Lower leg skin (tissue), 3 donors: ENCODE measurements at regions not wholly inside any gene's neighbourhood (a gene's known extent, or its start where the extent isn't known, plus 50 kb on each side); places are given as distances from the start of the nearest gene placed in this dataset.

Source experiments
- CTCF ChIP-seq, 3 donors: fragments of 450-650 bp; IDR thresholded peaks; one replicate each; pipeline ENCODE4 v1.5.1; 2016; ENCODE audit warnings: antibody characterized with exemption in 3 of 3, mild to moderate bottlenecking in 3 of 3, moderate library complexity in 2 of 3
- POLR2A ChIP-seq, 2 donors: fragments of 450-650 bp; IDR thresholded peaks; one replicate each; pipeline ENCODE4 v1.6.1; 2016 to 2017; ENCODE audit warnings: antibody characterized with exemption in 2 of 2, mild to moderate bottlenecking in 1 of 2, moderate library complexity in 1 of 2

DNA sequence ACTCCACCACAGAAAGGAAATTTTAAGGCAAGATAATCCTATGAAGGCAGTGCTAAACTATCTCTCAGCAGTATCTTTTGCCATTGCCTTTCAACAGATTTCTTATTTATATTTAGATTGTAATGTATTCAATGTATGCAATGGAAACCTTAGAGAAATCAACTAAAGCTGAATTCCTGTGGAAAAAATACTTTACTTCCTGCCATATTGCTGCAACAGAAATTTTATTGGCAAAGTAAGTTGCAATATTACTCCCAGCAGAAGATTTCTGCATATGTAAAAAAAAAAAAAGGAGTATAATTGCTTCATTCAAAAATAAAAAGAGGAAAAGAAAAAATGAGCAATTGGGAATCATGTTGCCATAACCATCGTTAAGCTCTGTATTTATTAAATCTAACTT lies 454.6 kb upstream of the CD180 start:
- TF ChIP-seq POLR2A (IDR thresholded peaks at IDR 0.05) (no peak), CTCF (IDR thresholded peaks at IDR 0.05) (no peak)
